HG03558 (cell line): ENCODE measurements at regions not wholly inside any gene's neighbourhood (a gene's known extent, or its start where the extent isn't known, plus 50 kb on each side); places are given as distances from the start of the nearest gene placed in this dataset.

Source experiments
- ATAC-seq: cut with Tn5 transposase; IDR thresholded peaks from one replicate; pipeline ENCODE4 v1.9.1; 2021; ENCODE audit warnings: moderate number of reproducible peaks; ENCODE audit not compliant: unreplicated experiment; ENCODE audit errors: extremely low read depth

DNA sequence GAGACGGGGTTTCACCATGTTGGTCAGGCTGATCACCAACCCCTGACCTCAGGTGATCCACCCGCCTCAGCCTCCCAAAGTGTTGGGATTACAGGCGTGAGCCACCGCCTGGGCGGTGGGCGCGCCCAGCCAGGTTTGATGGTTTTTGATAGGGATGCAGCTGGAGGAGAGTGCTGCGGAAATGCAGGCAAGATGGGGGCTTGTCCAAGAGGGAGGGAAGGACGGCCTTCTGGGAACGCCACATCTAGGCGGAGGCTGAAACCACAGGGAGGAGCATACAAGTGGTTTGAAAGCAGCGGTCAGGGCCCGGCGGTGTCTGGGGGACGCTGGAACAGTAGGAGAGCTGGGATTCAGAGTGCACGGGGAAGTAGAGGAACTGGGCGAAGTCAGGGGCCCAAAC, 134.6 kb downstream of the VRK1 start:
- no peak for ATAC-seq

DNA sequence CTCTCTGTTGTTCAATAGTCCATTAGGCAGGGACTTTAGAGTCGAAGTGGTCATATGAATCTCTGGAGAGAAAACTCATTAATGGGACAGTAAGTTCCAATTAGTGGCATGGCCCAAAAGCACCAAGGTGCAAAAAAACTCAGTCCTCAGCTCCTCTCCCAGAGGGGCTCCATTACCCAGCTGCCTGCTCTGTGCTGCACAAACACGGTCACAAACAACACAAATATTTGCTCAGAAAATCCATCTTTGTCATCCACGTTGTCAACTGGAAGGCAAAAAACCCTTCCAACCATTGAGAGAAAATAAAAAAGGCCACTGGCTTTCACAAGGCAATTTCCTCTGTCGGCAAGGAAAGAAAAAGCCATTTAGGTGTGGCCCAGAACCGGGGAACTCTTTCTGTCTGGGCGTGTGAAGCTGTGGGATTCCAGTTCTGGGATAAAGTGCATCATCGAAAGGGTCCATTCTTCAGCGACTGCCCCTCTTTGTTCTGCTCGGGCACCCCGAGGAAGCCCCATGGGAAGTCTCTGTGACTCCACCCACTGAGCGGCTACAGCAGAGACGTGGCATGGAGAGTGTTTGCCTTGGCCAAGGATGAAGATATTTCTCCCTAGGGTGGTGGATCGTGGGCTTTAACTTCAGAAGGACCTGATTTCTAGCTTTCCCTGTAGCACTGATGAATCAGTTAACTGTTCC, 137.6 kb downstream of the VRK1 start:
- ATAC-seq, result no peak

DNA sequence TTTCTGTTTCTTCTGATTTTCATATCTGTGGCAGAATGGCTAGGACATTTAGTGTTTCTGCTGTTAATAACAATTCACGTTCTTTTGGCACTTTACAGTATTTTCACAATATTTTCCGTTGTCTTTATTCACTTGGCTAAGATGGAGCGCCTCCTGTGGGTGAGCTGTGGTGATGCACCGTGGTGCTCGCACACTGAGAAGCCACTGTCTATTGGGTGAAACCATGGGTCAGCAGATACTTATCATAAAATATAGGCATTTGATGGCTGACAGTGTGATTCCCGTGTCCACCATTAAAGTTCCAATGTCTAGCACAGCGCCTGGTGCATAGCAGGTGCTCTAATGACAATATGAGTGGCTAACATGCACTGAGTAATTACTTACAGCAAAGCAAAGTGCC, 141.8 kb downstream of the VRK1 start:
- ATAC-seq, result no peak

DNA sequence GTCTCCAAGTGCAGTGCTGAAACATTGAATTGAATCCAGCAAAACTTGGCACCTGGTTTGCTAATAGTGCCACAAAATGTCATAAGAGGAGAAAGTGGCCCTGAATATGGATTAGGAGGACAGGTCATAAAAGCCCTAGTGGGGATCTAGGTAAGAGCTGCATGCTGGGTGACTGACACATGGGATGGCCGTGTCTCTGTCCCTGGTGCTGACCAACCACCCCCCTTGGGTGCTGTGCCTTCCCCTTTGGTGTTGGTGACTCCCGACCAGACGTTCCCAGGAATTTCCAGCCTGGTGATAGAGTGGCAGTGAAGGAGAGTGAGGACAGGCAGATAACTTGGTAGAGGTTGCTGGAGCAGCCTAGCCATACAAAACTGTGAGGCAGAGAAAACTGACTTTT, 142.8 kb downstream of the VRK1 start:
- ATAC-seq, result no peak

DNA sequence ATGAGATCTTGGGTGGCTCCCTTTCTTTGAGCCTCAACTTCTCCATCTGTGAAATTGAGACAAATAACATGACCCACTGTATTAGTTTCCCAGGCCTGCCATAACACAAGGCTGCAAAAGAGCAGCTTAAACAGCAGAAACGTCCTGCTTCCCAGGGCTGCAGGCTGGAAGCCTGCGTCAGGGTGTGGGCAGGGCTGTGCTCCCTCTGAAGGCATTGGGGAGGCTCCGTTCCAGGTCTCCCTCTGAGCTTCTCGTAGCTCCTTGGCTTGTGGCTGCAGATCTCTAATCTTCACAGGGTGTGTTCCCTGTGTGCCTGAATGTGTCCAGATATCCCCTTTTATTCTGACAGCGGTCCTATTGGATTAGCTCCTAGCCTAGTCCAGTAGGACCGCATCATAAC, 147.1 kb downstream of the VRK1 start:
- no peak for ATAC-seq

DNA sequence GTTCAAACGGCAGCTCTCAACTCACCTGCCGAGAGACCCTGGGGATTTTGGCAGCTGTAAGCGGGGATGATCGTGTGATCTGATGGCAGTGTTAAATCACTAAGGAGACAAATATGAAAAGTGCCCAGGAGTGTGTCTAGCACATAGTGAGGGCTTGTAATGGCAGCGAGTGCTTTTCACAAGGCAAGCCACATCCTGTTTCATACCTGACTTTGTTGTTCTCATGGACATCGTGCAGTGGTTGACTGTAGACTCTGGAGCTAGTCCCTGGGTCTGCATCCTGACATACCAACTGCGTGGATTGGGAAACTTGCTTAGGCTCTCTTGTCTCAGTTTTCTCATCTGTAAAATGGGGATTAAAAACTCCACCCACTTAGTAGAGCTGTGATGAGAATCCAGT, 148.5 kb downstream of the VRK1 start:
- ATAC-seq, result no peak

DNA sequence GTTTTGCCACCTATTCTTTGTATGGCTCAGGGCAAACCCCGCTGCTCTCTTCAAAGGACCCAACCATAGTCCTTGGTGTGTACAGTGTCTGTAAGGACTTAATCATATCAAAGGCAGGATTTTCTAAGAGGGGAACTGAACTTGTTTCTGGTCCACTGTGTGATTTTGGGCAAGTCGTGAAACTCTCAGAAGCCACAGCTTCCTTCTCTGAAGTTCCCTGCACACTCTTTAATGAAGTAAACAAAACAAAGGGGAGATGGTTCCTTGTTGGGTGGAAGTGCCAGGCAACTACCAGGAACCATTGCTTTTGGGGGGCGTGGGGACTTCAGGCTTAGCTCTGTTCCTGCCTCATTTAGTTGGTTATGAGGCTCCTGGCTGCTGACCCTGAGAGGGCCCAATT, 152.4 kb downstream of the VRK1 start:
- ATAC-seq, result no peak

DNA sequence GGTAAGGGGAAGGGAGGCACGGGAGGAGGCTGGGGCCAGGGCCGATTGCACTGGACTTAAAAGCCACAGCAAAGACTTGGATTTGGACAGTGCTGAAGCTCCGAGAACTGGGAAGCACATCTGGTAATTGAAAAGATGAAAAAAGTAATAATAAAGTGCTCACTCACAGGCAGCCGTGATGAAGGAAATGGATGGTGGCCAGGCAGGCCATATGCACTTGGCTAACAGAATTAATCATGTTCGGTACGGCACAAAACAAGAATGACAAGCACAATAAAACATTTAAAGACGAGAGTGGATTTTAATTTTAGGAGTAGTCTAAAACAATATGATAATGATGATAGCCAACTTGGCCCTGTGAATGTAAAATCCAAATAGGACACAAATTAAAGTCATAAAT, 154.3 kb downstream of the VRK1 start:
- no peak for ATAC-seq

DNA sequence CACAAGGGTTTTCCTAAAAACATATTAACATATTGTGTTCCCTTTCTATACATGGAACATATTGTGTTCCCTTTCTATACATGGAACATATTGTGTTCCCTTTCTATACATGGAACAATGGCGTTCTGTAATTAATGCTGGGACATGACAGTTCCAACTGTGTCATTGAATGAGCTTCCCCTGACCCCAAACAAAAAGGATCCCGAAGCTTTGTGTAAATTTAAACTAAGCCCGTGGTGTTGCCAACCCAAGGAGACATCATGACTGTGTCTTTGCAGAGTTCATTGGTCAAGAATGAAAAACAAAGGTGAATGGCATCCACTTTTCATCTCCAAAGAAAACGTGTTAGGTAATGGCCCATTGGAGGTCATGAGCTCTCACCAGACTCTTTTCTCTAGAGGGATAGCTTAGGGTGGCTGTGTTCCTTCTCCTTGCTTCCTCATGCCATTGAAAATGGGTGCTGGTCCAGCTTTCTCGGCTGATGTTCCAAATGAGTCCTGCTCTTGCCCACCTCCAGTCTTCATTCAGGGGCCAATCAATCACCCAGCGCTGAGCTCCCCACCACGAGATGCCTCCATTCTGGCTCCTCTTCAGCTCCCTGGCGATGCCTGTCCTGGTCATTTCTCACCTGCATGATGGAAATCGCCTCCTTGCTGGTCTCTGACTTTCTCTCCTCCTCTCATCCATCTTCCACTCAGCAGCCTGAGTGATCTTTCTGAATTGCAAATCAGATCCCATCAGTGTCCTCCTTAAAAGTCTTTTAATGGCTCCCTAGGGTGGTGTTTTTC, 156.1 kb downstream of the VRK1 start:
- no peak for ATAC-seq

DNA sequence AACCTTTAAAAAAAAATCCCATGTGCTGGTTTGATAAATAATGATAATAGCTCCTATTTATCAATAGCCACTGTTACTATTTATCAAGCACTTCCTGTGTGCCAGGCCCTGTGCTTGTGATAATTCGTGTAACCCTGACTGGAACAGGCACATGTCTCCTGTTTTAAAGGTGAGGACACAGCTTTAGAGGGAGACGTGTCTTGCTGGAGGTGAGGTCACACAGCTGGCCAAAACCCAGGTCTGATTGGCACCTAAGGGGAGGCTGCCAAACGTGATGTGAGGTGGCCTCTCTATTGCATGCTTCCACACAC, 156.6 kb downstream of the VRK1 start:
- no peak for ATAC-seq

DNA sequence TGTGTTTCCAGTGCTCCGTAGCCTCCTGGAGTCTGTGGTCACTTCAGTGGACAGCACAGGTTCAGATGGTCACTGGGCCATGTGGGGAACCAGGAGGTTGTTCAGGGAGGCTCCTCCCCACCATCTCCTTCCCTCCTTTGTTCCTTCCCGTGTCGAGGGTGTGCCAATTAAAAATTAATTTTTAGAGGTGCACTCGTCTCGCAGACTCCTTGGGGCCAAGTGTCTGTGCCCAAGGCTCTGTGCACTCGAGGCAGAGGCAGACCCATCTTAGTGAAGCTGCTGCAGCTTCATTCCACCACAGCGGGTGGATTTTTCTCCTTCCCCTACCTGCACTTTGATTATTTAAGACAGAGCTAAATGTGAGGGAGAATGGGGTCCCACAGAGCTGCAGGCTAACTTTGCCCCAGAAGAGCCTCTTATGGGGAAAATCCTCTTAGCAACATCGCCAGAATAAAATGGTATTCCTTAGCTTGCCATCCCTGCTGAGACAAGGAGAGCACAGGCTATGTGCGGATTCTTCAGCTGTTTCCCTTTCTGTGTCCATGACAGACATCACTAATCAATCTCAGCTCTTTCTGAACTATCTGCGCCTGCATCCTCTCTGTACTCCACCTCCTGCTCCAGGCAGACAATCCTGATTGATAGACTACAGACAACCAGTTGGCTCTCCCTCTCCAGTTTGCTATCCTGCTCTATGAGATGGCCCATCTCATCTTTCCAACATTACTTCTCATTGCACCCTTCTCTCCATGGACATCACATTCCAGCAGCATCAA, 159.5 kb downstream of the VRK1 start:
- no peak for ATAC-seq

DNA sequence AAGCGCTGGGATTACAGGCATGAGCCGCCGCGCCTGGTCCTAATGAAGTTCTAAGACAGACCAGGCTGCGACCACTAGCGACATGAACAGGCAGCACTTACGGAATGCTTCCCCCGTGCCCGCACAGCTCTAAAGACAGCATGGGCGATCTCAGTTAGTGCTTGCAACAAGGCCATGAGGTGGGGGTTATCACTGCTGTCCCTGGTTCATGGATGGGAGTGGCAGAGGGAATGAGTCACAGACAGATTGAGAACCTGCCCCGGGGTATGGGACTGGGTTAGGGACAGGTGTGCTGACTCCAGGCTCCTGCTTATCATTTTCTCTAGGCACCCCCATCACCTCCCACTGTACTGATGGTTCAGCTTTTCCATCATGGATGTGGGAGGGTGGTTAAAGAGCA, 160.9 kb downstream of the VRK1 start:
- ATAC-seq, result no peak

DNA sequence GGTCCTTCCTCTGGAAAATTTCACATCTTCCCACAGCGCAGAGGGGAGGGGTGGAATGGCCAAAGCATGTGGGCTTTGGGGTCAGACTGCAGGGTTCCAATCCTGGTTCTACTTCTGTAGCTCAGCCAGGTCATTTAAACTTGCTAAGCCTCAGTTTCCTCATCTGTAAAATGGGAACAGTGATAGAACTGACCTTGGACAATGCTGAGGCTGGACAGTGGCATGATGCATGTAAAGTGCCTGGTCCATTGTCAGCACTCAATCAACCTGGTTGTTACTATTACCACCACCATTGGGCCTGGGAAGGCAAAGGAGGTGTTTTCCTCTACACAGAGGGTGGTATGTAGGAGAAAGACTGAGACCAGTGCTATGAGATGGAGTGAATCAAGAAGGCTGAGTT, 162.8 kb downstream of the VRK1 start:
- ATAC-seq, result no peak

DNA sequence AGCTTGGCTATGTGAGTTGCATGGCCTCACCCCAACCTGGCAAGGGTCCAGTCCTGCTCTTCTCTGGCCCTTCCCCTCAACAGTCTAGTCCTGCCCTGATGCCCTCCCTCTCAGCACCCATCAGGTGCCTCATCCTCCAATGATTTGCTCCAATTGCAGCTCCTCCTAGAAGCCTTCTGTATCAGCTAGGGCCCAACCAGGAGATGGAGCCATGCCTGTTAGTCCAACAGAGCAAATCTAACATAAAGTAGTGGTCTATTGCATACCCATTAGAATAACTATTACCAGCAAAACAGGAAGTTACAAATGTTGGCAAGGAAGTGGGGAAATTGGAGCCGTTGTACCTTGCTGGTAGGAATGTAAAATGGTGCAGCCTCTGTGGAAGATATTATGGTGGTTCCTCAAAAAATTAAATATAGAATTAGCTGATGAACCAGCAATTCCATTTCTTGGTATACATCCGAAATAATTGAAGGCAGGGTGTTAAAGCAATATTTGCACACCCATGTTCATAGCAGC, 163.5 kb downstream of the VRK1 start:
- no peak for ATAC-seq

DNA sequence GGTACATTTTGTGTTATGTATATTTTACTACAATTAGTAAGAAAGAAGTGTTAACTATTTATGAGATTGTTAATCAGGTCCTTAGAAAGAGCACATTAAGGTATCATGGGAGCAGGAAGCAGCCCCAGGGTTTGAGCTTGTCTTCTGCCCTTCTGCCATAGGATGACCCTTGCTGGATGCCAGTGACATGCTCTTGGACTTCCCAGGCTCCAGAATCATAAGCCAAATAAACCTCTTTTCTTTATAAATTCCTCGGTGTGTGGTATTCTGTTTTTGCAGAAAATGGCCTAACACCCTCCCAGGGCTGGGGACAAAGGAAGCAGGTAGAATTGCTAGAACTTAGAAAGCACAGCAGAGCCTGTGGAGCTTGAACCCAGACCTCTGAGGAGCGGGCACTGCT, 164.7 kb downstream of the VRK1 start:
- ATAC-seq, result no peak

DNA sequence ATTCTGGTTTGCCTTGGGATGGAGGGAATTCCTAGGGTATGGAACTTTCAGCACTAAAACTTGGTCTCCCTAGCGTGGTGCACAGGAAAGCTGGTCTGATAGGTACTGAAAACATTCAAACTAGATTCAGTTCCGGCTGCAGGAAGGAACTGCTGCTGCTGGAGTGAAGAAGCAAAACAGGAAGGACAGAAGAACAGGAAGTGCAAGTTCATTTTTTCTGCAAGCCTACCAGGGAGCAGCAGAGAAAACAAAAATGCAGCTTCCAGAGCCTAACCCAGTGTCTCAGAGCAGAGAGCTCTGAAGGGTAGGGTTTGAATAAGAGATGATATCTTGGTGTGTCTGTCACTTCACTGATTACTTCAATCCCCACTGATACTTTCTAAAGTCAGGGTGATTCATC, 165.2 kb downstream of the VRK1 start:
- no peak for ATAC-seq

DNA sequence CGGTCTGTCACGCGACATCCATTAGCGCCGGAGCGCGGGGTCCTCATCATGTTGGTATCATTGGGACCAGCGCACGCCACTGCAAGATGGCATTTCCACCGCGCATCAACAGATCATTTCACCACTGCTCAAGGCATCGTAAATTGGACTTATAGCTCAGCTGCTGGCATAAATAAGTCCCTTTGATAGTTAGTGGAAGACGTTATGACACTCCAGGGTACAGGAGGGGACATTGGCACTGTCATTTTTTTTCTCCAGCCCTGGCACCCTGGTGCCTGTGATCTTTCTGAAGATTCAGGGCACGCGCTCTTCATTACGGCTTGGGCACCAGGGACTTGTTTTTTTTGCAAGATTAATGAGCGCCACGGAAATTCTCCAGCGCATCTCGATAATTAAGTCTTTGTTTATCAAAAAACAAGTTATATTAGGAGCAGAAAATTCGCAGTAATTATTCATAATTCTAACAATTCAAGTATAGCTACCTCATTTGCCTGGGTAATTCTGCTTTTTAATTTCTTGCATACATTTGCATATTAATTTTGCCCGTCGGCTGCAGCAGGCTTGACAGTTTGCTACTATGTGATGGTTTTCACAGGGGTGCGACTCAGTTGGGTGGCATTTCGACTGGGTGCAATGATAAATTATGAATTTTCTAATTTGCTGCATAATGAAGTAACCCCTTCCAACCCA, 167.7 kb downstream of the VRK1 start:
- ATAC-seq, result no peak

DNA sequence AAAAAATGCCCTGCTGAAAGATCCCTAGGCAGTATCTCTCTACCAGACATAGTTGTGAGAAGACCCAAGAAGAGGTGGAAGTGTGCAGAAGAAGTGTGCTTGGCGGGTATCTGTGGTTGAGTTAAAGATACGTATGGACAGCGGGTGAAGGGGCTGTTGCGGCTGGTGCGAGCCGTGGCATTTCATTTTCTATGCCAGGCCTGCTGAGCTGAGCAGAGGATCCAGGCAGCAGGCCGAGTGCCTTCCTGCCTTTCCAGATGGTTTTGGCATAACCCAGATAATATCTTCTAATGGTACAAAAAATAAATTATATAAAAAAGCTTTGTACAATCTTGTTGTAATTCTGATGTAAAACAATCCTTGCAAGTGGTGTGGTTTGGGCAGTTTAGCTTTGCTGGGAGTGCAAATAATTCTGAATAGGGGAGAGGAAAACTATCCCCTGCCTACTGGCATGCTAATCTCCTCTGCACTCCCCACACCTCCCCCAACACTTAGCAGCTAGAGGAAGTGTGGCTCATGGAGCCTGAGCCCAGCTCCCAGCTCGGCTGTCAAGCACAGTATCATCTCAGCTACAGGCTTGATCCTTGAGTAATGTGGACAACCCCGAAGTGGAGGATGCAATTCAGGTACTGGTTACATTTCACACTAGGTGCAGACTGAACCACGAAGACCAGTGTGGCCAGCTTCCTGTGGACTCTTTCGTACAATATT, 168.9 kb downstream of the VRK1 start:
- no peak for ATAC-seq

DNA sequence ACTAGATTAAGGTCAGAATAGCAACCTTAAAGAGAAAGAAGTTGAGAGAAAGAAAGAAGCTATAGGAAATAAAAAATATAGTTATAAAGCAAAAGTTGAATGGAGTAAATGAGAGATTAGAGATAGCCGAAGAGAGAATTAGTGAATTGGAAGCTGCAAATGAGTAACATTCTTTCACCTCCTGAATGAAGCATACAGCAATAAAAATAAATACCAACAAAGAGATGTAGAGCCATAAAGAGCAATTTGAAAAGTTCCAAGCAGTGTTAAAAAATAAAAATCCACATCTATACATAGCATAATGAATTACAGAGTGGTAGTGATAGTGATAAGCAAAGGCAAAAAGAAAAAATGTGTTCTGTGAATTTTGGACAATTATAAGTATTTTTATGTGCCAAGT, 177.9 kb downstream of the VRK1 start:
- no peak for ATAC-seq
